ENCODE measurements at regions not wholly inside any gene's neighbourhood (a gene's known extent, or its start where the extent isn't known, plus 50 kb on each side); places are given as distances from the start of the nearest gene placed in this dataset.

DNA sequence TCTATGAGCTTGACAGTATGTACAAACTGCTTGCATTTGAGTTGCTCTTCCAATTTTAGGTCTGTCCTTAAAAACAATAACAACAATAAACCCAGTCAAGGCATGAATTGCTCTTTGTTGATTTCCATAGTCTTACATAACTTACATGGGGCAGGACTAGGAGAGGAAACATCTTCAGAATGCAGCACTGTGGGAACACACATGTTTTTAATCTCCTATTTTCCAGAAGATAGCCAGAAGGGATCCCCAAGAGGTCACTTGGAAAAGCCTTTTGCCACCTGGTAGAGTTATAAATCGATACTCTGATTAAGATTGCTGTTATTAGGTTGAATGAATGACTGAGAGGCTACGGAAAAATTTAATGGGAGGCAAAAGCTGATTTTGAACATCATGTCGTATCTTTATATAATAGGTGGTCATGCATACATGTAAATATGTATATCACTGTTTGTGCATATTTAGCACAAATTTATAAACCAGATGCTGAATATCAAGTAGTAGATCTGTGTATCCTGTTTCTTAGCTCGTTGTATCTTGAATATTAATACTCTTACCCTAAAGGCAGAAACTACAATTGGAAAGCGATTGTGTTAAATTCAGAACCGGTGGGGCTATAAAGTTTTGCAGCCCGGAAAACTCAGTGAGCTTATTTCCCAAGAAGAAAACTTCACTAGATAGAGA is 479.4 kb upstream of the TCF4 start:
- DNase-seq (peak; percentile 29), ATAC-seq (ENCODE audit: low read depth) (peak; percentile 31; the same call in 1 of the 2 replicates)
- H4K5ac ChIP-seq (ENCODE audit: low read depth, low read length) = no peak overlapping the region
- no peak overlapping the region for H2AFZ ChIP-seq (replicated peaks; ENCODE audit: low read length, poor library complexity)
- H4K20me1 ChIP-seq (ENCODE audit: insufficient read depth, low read length) = no peaks in the 10 kb centered on the region
- H3K18ac ChIP-seq (ENCODE audit: low read depth, low read length) = no peak overlapping the region
- dilution Hi-C loops (cut with HindIII; ENCODE audit: low sequenced_read_pairs, unreplicated experiment) (no loop called here), intact Hi-C loops (cut with micrococcal nuclease) (no loop called here), in situ Hi-C loops (cut with MboI; ENCODE audit: low sequenced_read_pairs) (no loop called here)
- no peak overlapping the region for H2BK120ac ChIP-seq (ENCODE audit: low read depth, low read length)
- no peak overlapping the region for H3K56ac ChIP-seq (ENCODE audit: extremely low read depth, insufficient read depth, low read length)
- no peak overlapping the region for H2BK5ac ChIP-seq (ENCODE audit: low read depth, low read length, poor library complexity, severe bottlenecking)
- H4K8ac ChIP-seq (ENCODE audit: low read depth in 2 of 2, low read length in 2 of 2) = no peak overlapping the region
- H3K23ac ChIP-seq (ENCODE audit: low read depth, low read length) = no peak overlapping the region
- no peak overlapping the region for H2AK5ac ChIP-seq (ENCODE audit: low read depth, low read length)
- no peak overlapping the region for H2BK20ac ChIP-seq (ENCODE audit: low read depth, low read length)
- no peaks in the 10 kb centered on the region for H3K79me1 ChIP-seq (ENCODE audit: low read depth in 1 of 2, low read length in 2 of 2)
- H3K4me2 ChIP-seq (ENCODE audit: low read depth, low read length) = no peak overlapping the region
- no peak overlapping the region for H3K4me3 ChIP-seq (ENCODE audit: insufficient read depth, low read depth, low read length)
- WGBS, 2 experiments (ENCODE audit: extremely low coverage in 2 of 2, insufficient read length in 1 of 2) = no CpG with 5 or more reads among the region's 7 CpGs
- H3K4ac ChIP-seq (ENCODE audit: low read depth, low read length) = no peak overlapping the region
- no peak overlapping the region for H3K27ac ChIP-seq (ENCODE audit: insufficient read depth, low read length)
- no peaks in the 10 kb centered on the region for H3K27me3 ChIP-seq (ENCODE audit: control insufficient read depth, insufficient read depth, low read length)
- H3K9me1 ChIP-seq (ENCODE audit: insufficient read depth, low read length) = peaks cover 7% of the 10 kb centered on the region; the same call in 1 of the 2 replicates
- POLR2A ChIA-PET (ENCODE audit: unreplicated experiment) = no interaction called here
- no peak overlapping the region for H2BK15ac ChIP-seq (ENCODE audit: low read depth, low read length)
- no peak overlapping the region for H2AK9ac ChIP-seq (replicated peaks; ENCODE audit: low read depth, low read length, poor library complexity)
- TF ChIP-seq CHD1 (IDR thresholded peaks at IDR 0.05; ENCODE audit: low read depth, low read length) = no peak
- TF ChIP-seq BHLHE40 (IDR thresholded peaks at IDR 0.05; ENCODE audit: low read depth, low read length) = no peak
- TF ChIP-seq POLR2A (IDR thresholded peaks at IDR 0.05; ENCODE audit: low read depth, low read length) = no peak
- H3K9ac ChIP-seq (ENCODE audit: low read depth, low read length) = no peak overlapping the region
- no peaks in the 10 kb centered on the region for H3K36me3 ChIP-seq (ENCODE audit: control insufficient read depth, insufficient read depth, low read length)
- H4K91ac ChIP-seq (ENCODE audit: insufficient read depth, low read depth, low read length) = no peak overlapping the region
- no peaks in the 10 kb centered on the region for H3K9me3 ChIP-seq (ENCODE audit: control insufficient read depth, insufficient read depth, low read length)
- peaks cover 3% of the 10 kb centered on the region for H3K4me1 ChIP-seq (ENCODE audit: control insufficient read depth, insufficient read depth, low read length)
- no TSS peak for BruUV-seq (replicated peaks)
- no peak overlapping the region for H3K14ac ChIP-seq (replicated peaks; ENCODE audit: low read depth, low read length)
- CTCF ChIA-PET = no interaction called here

Data from IMR-90 (cell line).